Activated naive CD4-positive, alpha-beta T cell treated with anti-CD3 and anti-CD28 coated beads, Interleukin-2, amount 50 U/mL, for 16 hours (primary cell): ENCODE measurements at regions not wholly inside any gene's neighbourhood (a gene's known extent, or its start where the extent isn't known, plus 50 kb on each side); places are given as distances from the start of the nearest gene placed in this dataset.

Source experiments
- DNase-seq: peaks from one replicate; pipeline ENCODE4 v3.0.0-alpha.2; 2020

DNA sequence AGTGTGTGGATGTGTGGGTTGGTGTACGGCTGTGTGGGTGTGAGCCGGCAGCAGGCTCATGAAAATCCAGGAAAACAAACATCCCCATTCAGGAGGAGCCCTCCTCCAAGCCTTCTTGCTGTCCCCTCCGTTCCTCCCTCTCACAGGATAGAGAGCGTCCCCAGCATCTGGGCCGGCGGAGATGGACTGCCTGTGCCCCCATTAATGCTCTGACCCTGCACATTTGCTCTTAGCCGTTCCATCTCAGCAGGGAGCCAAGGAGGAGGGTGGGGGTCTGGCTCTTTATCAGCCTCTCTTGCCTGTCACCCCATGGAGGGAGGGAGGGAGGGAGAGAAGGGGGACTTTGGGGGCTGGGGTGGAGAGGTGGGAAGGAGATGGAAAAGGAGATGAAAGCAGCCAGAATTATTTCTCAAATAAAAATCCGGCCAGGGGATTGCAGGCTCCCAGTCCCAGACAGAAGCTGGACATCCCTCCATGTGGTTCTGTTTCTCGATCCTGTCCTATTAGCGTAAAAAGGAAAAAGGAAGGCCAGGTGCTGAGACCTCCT lies 240.0 kb upstream of the ZFHX3 start:
- DNase-seq, result no peak

DNA sequence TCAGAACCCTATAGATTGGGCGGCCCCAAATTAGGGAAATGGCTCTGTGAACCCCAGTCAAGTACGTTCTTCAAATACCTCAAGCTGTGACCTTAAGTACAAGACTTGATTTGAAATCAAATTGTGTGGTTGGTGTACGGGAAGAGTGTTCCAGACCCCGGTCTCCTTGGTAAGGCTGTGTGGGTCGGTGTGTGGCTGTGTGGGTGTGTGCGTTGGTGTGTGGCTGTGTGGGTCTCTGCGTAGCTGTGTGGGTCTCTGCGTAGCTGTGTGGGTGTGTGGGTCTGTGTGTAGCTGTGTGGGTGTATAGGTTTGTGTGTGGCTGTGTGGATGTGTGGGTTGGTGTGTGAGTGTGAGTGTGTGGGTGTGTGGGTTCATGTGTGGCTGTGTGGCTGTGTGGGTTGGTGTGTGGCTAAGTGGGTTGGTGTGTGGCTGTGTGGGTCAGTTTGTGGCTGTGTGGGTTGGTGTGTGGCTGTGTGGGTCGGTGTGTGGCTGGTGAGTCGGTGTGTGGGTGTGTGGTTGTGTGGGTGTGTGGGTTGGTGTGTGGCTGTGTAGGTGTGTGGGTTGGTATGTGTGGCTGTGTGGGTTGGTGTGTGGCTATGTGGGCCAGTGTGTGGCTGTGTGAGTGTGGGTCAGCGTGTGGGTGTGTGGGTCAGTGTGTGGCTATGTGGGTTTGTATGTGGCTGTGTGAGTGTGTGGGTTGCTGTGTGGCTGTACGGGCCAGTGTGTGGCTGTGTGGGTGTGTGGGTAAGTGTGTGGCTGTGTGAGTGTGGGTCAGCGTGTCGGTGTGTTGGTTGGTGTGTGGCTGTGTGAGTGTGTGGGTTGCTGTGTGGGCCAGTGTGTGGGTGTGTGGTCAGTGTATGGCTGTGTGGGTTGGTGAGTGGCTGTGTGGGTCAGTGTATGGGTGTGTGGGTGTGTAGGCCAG lies 238.7 kb upstream of the ZFHX3 start:
- DNase-seq, result no peak

GRCh38 chr16:73285436-73286201 lies 237.7 kb upstream of the ZFHX3 start:
- no peak for DNase-seq

GRCh38 chr16:73280388-73280787 lies 232.5 kb upstream of the ZFHX3 start:
- DNase-seq, result no peak

DNA sequence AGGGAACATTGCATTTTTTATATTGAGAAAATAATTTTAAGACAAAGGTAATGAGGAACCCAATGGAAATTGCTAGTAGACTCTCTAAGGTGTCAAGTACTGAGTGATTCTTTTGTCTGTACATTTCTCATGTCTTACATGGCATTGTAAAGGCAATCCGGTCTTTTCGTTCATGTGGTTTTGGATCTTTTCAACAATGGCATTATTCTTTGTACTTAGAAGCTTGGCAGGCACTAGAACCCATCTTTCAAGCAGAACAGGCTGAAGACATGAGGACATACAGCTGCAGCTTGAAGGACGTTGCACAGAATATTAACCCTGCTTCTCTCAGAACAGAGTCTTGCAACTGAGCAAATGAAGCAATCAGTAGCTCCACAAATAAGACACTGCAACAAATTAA lies 231.5 kb upstream of the ZFHX3 start:
- no peak for DNase-seq

DNA sequence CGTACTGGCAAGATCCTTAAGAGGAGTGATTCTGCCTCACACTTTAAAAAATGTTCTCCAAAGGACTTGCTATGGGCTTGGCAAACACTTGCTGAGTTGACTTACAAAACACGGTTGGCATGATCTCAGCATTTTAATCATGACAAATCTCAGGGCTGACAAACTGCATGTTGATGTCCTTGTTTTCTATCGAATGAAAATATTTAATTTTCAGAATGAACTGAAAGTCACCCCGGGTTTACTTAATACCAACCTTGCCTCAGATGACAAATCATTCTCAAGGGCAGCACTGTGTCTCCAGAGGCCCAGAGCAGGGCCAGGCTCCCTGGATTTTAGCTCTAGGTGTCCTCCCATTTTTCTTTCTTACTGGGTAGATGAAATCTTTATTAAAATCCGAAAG lies 229.1 kb upstream of the ZFHX3 start:
- DNase-seq, result no peak

DNA sequence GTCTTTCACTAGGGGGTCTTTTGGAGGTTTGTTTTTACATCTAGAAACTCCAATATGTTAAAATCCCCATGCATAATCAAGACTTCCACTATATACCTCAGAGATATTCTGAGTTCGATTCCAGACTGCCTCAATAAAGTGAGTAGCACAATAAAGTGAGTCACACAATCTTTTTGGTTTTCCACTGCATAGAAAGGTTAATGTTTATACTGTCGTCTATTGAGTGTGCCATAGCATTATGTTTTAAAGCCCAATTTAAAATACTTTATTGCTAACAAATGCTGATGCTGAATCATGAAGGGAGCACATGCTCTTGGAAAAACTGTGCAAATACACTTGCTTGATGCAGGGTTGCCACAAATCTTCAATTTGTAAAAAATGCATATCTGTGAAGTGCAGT lies 227.5 kb upstream of the ZFHX3 start:
- DNase-seq, result no peak

DNA sequence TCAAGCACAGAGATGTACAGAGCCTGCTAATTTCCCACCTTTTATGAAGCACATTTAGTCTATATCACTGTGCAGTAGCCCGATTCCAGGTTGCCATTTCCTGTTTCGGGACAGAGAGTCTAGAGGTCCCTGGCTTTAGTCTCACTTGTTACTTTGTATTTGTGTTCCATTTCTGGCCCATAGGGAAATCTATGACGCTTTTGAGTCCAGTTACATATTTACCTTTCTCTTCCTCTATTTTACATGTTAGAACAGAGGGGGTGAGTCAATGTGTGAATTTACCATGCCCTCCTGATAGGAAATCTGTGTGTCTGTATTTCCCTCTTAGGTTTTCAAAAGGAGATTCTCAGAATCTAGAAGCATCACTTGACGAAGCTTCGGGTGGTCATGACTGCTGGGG lies 227.1 kb upstream of the ZFHX3 start:
- DNase-seq, result no peak

GRCh38 chr16:73274140-73274539 lies 226.2 kb upstream of the ZFHX3 start:
- no peak for DNase-seq

DNA sequence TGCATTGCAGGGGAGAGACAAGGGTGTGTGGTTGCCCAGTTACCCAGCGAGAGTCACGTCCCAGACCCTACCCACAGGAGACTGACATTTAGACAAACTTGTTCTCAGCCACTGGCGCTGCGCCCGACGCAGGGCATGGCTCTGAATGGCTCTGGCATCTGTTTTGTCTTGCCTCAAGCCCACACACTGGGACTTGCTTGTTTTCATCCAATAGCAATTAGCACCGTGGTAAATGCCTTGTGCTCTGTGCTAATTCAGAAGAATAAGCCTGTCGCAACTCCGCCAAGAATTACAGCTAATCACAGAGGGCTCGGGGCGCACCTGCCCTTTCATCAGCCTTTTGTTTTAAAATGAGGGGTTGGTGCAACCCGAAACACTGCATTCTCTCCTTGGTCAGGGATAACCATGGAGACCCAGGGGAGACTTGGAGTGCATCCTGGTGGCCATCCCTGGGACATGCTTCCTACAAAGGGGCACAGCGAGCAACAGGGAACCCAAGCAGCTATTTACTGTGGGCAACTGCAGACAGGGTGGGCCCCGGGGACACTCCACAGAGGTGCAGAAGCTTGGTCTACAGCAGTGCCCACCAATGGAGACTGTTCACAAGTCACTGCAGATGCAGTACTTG lies 220.6 kb upstream of the ZFHX3 start:
- DNase-seq, result no peak

GRCh38 chr16:73265935-73266334 lies 218.0 kb upstream of the ZFHX3 start:
- no peak for DNase-seq

- no peak for DNase-seq
Measured at GRCh38 chr16:73265124-73265837, 217.4 kb upstream of the ZFHX3 start.

- no peak for DNase-seq
Measured at GRCh38 chr16:73262931-73263330, 215.0 kb upstream of the ZFHX3 start.

DNA sequence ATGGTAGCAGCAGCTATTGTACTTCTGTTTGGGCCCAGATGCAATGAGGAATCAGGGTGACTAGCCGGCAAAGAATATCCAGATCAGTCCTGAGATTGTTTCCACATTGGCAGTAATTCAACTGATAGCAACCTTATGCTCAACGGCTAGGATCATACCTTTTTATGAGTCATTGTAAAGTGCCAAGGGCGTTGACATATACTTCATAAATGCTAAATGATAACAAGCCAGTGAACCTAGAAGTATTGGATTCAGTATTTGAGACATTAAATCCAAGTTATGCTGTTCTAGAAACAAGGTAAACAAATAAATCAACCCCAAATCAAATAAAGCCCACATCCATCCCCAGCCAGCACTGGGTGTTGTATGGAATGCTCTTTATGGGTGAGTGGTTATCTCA lies 207.1 kb upstream of the ZFHX3 start:
- no peak for DNase-seq

DNA sequence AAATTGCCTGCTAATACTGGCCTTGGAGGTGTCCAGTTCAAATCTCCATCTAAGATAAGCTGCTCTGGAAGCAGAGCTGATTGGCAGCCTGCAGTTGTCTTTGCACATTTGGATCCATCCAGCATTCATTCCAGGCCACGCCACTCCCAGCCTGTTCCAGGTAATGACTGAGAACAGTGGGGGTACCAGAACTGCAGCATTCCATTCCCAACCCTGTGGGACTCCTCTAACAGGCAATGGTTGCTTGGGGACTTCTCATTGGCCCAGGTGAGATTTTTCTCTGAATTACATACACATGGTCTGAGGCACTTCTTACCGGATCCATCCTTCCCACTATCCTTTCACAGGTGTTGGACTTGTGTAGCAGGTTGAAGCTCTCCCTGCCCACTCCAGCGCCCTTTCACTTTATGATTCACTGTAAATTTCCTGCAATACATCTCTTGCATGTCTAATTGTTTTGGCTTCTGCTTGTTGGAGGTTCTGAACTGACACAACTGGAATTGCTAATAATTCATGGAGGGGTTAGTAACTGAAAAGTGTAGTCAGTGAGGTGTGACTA lies 206.1 kb upstream of the ZFHX3 start:
- no peak for DNase-seq

DNA sequence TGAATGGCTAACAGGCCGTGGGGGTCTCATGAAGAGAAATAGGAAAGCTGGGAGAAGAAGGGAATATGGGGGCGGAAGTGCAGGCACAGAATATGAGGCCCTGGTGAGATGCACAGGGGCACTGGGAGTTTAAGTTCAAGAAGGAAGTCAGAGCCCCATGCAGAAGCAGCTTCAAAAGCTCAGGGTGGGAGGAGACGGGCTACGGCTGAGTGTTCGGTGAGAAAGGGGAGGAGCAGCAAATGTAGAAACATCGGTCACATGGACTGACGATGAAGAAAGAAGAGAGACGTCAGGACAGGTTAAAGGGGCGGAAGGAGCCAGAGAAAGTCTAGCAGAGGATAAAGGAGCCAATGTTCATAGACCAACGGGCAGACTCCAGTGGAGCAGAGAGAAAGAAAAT lies 204.5 kb upstream of the ZFHX3 start:
- DNase-seq, result no peak

DNA sequence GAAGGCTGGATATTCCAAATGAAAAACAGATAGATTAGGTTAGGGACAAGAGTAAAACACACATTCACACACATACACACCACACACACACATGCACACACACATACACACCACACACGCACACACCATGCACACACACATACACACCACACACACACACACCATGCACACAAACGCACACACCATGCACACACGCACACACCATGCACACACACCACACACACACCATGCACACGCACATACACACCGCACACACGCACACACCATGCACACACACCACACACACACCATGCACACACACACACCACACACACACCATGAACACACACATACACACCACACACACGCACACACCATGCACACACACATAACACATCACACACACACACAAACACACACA lies 203.7 kb upstream of the ZFHX3 start:
- no peak for DNase-seq

DNA sequence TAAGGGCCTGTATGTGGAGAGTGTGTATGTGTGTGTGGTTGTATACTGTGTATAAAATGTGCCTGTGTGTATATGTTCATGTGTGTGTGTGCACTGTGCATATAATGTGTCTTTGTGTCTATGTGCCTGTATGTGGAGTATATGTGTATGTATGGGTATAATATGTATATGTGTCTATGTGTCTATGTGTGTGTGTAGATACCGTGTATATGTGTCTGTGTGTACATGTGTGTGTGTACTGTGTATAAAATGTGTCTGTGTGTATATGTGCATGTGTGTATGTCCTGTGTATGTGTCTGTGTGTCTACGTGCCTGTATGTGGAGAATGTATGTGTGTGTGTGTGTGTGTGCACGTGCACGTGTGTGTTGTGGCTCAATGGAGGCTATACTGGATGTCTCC lies 200.4 kb upstream of the ZFHX3 start:
- DNase-seq, result no peak

GRCh38 chr16:73240920-73241319 lies 193.0 kb upstream of the ZFHX3 start:
- no peak for DNase-seq

DNA sequence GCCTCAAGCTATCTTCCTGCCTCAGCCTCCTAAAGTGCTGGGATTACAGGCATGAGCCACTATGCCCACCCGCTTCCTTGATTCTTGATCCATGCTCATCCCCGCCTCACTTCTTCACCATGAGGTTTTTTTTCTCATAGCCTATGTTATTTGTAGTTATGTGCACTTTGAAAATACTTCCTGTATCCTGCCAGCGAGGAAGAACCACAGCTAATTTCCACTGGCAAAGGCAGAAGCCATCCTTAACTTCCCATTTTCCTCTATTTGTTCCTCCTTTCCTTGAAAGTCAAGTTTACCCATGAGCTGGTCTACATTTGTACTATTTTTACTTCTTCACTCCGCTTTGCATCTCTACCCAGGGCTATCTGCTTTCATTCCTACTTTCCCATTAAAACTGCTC lies 189.7 kb upstream of the ZFHX3 start:
- DNase-seq, result no peak

DNA sequence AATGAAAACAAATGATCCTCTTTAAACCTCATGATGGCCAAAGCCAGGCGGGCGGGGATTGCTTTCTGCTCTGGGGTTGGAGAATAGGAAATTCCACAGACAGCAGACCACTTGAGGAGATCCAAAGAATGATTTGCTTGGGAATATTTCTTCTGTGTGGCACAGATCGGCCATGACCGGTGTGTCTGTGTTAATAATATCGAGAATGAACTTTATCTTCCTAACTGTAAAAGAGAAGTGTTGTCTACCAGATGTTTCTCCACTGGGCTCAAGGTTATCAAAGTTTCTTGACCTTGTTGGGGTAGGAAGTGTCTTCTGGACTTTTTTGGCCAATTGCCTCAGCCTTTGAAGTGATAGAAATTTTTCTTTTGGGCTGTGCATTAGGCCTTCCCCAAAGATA lies 186.6 kb upstream of the ZFHX3 start:
- DNase-seq, result no peak

- no peak for DNase-seq
Measured at GRCh38 chr16:73233846-73234424, 186.0 kb upstream of the ZFHX3 start.
